ENCODE measurements at regions not wholly inside any gene's neighbourhood (a gene's known extent, or its start where the extent isn't known, plus 50 kb on each side); places are given as distances from the start of the nearest gene placed in this dataset.

- Histone ChIP-seq H3K36me3 (replicated peaks in 1 of 2; ENCODE audit: control insufficient read depth in 1 of 2, insufficient read depth in 2 of 2, low read length in 2 of 2) (no peaks in the 10 kb centered on the region), H3K9me3 (replicated peaks in 1 of 2; ENCODE audit: control insufficient read depth in 1 of 2, insufficient read depth in 1 of 2, low read length in 2 of 2) (no peaks in the 10 kb centered on the region), H4K20me1 (ENCODE audit: insufficient read depth, low read length) (no peaks in the 10 kb centered on the region), H3K9ac (ENCODE audit: insufficient read depth, low read length, poor library complexity, severe bottlenecking) (no peak overlapping the region), H3K27me3 (ENCODE audit: control insufficient read depth in 2 of 2, insufficient read depth in 2 of 2, low read length in 2 of 2) (no peaks in the 10 kb centered on the region), H2AFZ (ENCODE audit: insufficient read depth, low read depth, low read length, poor library complexity, severe bottlenecking) (no peak overlapping the region), H3K79me2 (ENCODE audit: insufficient read depth, low read length) (no peaks in the 10 kb centered on the region), H3K4me1 (ENCODE audit: control insufficient read depth in 1 of 2, insufficient read depth in 2 of 2, low read length in 2 of 2) (no peaks in the 10 kb centered on the region), H3K4me3 (replicated peaks in 1 of 3; ENCODE audit: low read depth in 2 of 3, low read length in 3 of 3) (no peak overlapping the region), H3K27ac (ENCODE audit: low read depth in 1 of 2, low read length in 2 of 2) (no peak overlapping the region), H3K4me2 (replicated peaks; ENCODE audit: extremely low read depth, low read length, poor library complexity, severe bottlenecking) (no peak overlapping the region)
- H3K9me3 Mint-ChIP-seq, result peaks cover 0 to 6% (median 0%) of the 10 kb centered on the region in 7 donors
- no peaks in the 10 kb centered on the region for H3K4me1 Mint-ChIP-seq
- 90% methylated on average over 2 of the region's 6 CpGs for WGBS (ENCODE audit: insufficient coverage)
- peaks cover 0 to 2% (median 1%) of the 10 kb centered on the region in 3 donors for H3K27me3 Mint-ChIP-seq (ENCODE audit: low read depth in 3 of 3)
- no peak for TF ChIP-seq CTCF (IDR thresholded peaks at IDR 0.05)
- intact Hi-C loops (cut with micrococcal nuclease), result no loop called here
- H3K27ac Mint-ChIP-seq, result no peak overlapping the region
- DNase-seq, result no peak
- no peak overlapping the region for H3K4me3 Mint-ChIP-seq
- H3K36me3 Mint-ChIP-seq, result no peaks in the 10 kb centered on the region
These were observed 79.3 kb downstream of the DNAJB9 start for GRCh38 chr7:108648989-108649388.

GRCh38 chr7:108650467-108650866 is 80.8 kb downstream of the DNAJB9 start:
- Mint-ChIP-seq H3K27ac (no peak overlapping the region), H3K36me3 (no peaks in the 10 kb centered on the region), H3K9me3 (peaks cover 0 to 5% (median 0%) of the 10 kb centered on the region in 7 donors), H3K27me3 (ENCODE audit: low read depth in 3 of 3) (peaks cover 0 to 2% (median 1%) of the 10 kb centered on the region in 3 donors), H3K4me1 (no peaks in the 10 kb centered on the region), H3K4me3 (no peak overlapping the region)
- DNase-seq, result no peak
- Histone ChIP-seq H2AFZ (ENCODE audit: insufficient read depth, low read depth, low read length, poor library complexity, severe bottlenecking) (no peak overlapping the region), H3K4me2 (replicated peaks; ENCODE audit: extremely low read depth, low read length, poor library complexity, severe bottlenecking) (no peak overlapping the region), H4K20me1 (ENCODE audit: insufficient read depth, low read length) (no peaks in the 10 kb centered on the region), H3K9ac (ENCODE audit: insufficient read depth, low read length, poor library complexity, severe bottlenecking) (no peak overlapping the region), H3K27ac (ENCODE audit: low read depth in 1 of 2, low read length in 2 of 2) (no peak overlapping the region), H3K4me1 (ENCODE audit: control insufficient read depth in 1 of 2, insufficient read depth in 2 of 2, low read length in 2 of 2) (no peaks in the 10 kb centered on the region), H3K4me3 (replicated peaks in 1 of 3; ENCODE audit: low read depth in 2 of 3, low read length in 3 of 3) (no peak overlapping the region), H3K79me2 (ENCODE audit: insufficient read depth, low read length) (no peaks in the 10 kb centered on the region), H3K9me3 (replicated peaks in 1 of 2; ENCODE audit: control insufficient read depth in 1 of 2, insufficient read depth in 1 of 2, low read length in 2 of 2) (no peaks in the 10 kb centered on the region), H3K27me3 (ENCODE audit: control insufficient read depth in 2 of 2, insufficient read depth in 2 of 2, low read length in 2 of 2) (no peaks in the 10 kb centered on the region), H3K36me3 (replicated peaks in 1 of 2; ENCODE audit: control insufficient read depth in 1 of 2, insufficient read depth in 2 of 2, low read length in 2 of 2) (no peaks in the 10 kb centered on the region)
- no peak for TF ChIP-seq CTCF (IDR thresholded peaks at IDR 0.05)
- intact Hi-C loops (cut with micrococcal nuclease), result no loop called here
- WGBS (ENCODE audit: insufficient coverage), result no CpG with 5 or more reads among the region's 1 CpG
